CD14-positive monocyte (primary cell): ENCODE measurements at regions not wholly inside any gene's neighbourhood (a gene's known extent, or its start where the extent isn't known, plus 50 kb on each side); places are given as distances from the start of the nearest gene placed in this dataset.

ENCODE experiments used
- DNase-seq, 3 donors: peaks; one replicate each; pipeline ENCODE4 v3.0.0-alpha.2; 2011 to 2022
- H2AFZ ChIP-seq: 2 replicates; pipeline ENCODE4 v1.6.0; 2012; ENCODE audit warnings: mild to moderate bottlenecking, low read depth, low read length, inconsistent platforms; ENCODE audit not compliant: insufficient read depth, poor library complexity, severe bottlenecking
- H3K27ac ChIP-seq, 2 donors: 1 replicate in 1 of 2; 2 replicates in 1 of 2; pipeline ENCODE4 v1.5.1; 2012 to 2013; ENCODE audit warnings: low read length in 2 of 2, control low read depth in 1 of 2, inconsistent platforms in 1 of 2, low read depth in 1 of 2, mild to moderate bottlenecking in 1 of 2
- H3K27me3 ChIP-seq, 2 donors: one replicate each; pipeline versions ENCODE4 v1.6.0 to v1.6.1; 2011 to 2013; ENCODE audit warnings: low read length in 2 of 2; ENCODE audit not compliant: control insufficient read depth in 2 of 2, insufficient read depth in 2 of 2
- H3K36me3 ChIP-seq, 2 donors: replicated peaks in 1 of 2; 1 replicate in 1 of 2; 2 replicates in 1 of 2; pipeline versions ENCODE4 v1.5.1 to v1.6.1; 2012 to 2013; ENCODE audit warnings: low read length in 2 of 2, control low read depth in 1 of 2, inconsistent platforms in 1 of 2, mild to moderate bottlenecking in 1 of 2; ENCODE audit not compliant: insufficient read depth in 2 of 2, control insufficient read depth in 1 of 2
- H3K4me1 ChIP-seq, 2 donors: 1 replicate in 1 of 2; 2 replicates in 1 of 2; pipeline versions ENCODE4 v1.5.1 to v1.6.1; 2012 to 2013; ENCODE audit warnings: low read length in 2 of 2, control low read depth in 1 of 2, inconsistent platforms in 1 of 2, mild to moderate bottlenecking in 1 of 2, moderate library complexity in 1 of 2; ENCODE audit not compliant: insufficient read depth in 2 of 2, control insufficient read depth in 1 of 2
- H3K4me2 ChIP-seq: replicated peaks from 2 replicates; pipeline ENCODE3; 2012; ENCODE audit warnings: low read length, moderate library complexity, mild to moderate bottlenecking; ENCODE audit not compliant: poor library complexity, severe bottlenecking; ENCODE audit errors: extremely low read depth
- H3K4me3 ChIP-seq, 3 experiments: fragments of 200-600 bp in 1 of 3; sonication (generic) in 1 of 3; replicated peaks in 1 of 3; 1 replicate in 2 of 3; 2 replicates in 1 of 3; pipeline ENCODE4 v1.5.1; 2011 to 2013; ENCODE audit warnings: low read length in 3 of 3, mild to moderate bottlenecking in 3 of 3, control low read depth in 2 of 3, low read depth in 2 of 3, inconsistent platforms in 1 of 3, moderate library complexity in 1 of 3
- H3K79me2 ChIP-seq: 2 replicates; pipeline ENCODE4 v1.6.0; 2012; ENCODE audit warnings: mild to moderate bottlenecking, control low read depth, inconsistent platforms, low read length, moderate library complexity; ENCODE audit not compliant: insufficient read depth
- H3K9ac ChIP-seq: 2 replicates; pipeline ENCODE4 v1.6.0; 2017; ENCODE audit warnings: low read length, mild to moderate bottlenecking; ENCODE audit not compliant: insufficient read depth, poor library complexity, severe bottlenecking
- H3K9me3 ChIP-seq, 2 donors: replicated peaks in 1 of 2; 1 replicate in 1 of 2; 2 replicates in 1 of 2; pipeline versions ENCODE4 v1.5.1 to v1.6.1; 2012 to 2013; ENCODE audit warnings: low read length in 2 of 2, control low read depth in 1 of 2; ENCODE audit not compliant: control insufficient read depth in 1 of 2, insufficient read depth in 1 of 2
- H4K20me1 ChIP-seq: 2 replicates; pipeline ENCODE4 v1.6.0; 2012; ENCODE audit warnings: mild to moderate bottlenecking, low read length, control low read depth, moderate library complexity; ENCODE audit not compliant: insufficient read depth
- H3K27ac Mint-ChIP-seq, 7 donors: one replicate each; pipeline ENCODE4 v1.8.0; 2020; ENCODE audit warnings: mild to moderate bottlenecking in 7 of 7, mixed read lengths in 7 of 7, moderate library complexity in 6 of 7, inconsistent platforms in 2 of 7
- H3K27me3 Mint-ChIP-seq, 3 donors: one replicate each; pipeline ENCODE4 v1.8.0; 2021 to 2022; ENCODE audit warnings: low read depth in 3 of 3, mild to moderate bottlenecking in 3 of 3, mixed read lengths in 3 of 3, moderate library complexity in 3 of 3, inconsistent platforms in 1 of 3
- H3K36me3 Mint-ChIP-seq, 2 donors: one replicate each; pipeline ENCODE4 v1.8.0; 2020; ENCODE audit warnings: mixed read lengths in 2 of 2, inconsistent platforms in 1 of 2, mild to moderate bottlenecking in 1 of 2
- H3K4me1 Mint-ChIP-seq: one replicate; pipeline ENCODE4 v1.8.0; 2020; ENCODE audit warnings: mild to moderate bottlenecking, mixed read lengths
- H3K4me3 Mint-ChIP-seq, 2 donors: one replicate each; pipeline ENCODE4 v1.8.0; 2020; ENCODE audit warnings: mild to moderate bottlenecking in 2 of 2, mixed read lengths in 2 of 2, moderate library complexity in 1 of 2
- H3K9me3 Mint-ChIP-seq, 7 donors: one replicate each; pipeline ENCODE4 v1.8.0; 2020 to 2022; ENCODE audit warnings: mixed read lengths in 7 of 7, mild to moderate bottlenecking in 6 of 7, moderate library complexity in 6 of 7, inconsistent platforms in 2 of 7
- WGBS: methylation state at CpG from one replicate; pipeline ENCODE4 v1.1.5; 2013; ENCODE audit warnings: missing lambda C conversion rate; ENCODE audit not compliant: insufficient coverage; 5-methylcytosine and 5-hydroxymethylcytosine counted together
- intact Hi-C, 2 donors: fragments of 100-400 bp; cut with micrococcal nuclease; formaldehyde crosslinking; loops; one replicate each; pipeline versions ENCODE4 v1.15.0 to v1.15.1; 2023
- TF ChIP-seq, protein P1 (sequence below): fragments of 200-600 bp; IDR thresholded peaks from one replicate; pipeline ENCODE4 v1.8.0; 2022; ENCODE audit warnings: antibody characterized with exemption, mild to moderate bottlenecking

- H3K4me1 Mint-ChIP-seq = no peaks in the 10 kb centered on the region
- H3K79me2 ChIP-seq = no peaks in the 10 kb centered on the region
- no peaks in the 10 kb centered on the region for H3K4me1 ChIP-seq
- intact Hi-C loops = no loop called here
- H2AFZ ChIP-seq = no peak overlapping the region
- no peak overlapping the region for H3K4me2 ChIP-seq
- TF ChIP-seq, protein P1, sequence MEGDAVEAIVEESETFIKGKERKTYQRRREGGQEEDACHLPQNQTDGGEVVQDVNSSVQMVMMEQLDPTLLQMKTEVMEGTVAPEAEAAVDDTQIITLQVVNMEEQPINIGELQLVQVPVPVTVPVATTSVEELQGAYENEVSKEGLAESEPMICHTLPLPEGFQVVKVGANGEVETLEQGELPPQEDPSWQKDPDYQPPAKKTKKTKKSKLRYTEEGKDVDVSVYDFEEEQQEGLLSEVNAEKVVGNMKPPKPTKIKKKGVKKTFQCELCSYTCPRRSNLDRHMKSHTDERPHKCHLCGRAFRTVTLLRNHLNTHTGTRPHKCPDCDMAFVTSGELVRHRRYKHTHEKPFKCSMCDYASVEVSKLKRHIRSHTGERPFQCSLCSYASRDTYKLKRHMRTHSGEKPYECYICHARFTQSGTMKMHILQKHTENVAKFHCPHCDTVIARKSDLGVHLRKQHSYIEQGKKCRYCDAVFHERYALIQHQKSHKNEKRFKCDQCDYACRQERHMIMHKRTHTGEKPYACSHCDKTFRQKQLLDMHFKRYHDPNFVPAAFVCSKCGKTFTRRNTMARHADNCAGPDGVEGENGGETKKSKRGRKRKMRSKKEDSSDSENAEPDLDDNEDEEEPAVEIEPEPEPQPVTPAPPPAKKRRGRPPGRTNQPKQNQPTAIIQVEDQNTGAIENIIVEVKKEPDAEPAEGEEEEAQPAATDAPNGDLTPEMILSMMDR = no peak
- peaks cover 0 to 3% (median 0%) of the 10 kb centered on the region in 3 donors for H3K27me3 Mint-ChIP-seq
- no peak overlapping the region for H3K27ac ChIP-seq
- H3K36me3 Mint-ChIP-seq = no peaks in the 10 kb centered on the region
- H3K27ac Mint-ChIP-seq = no peak overlapping the region
- no peaks in the 10 kb centered on the region for H4K20me1 ChIP-seq
- peaks cover 19 to 22% of the 10 kb centered on the region in 2 donors for H3K9me3 ChIP-seq
- H3K27me3 ChIP-seq = no peaks in the 10 kb centered on the region
- no peaks in the 10 kb centered on the region for H3K36me3 ChIP-seq
- no peak overlapping the region for H3K9ac ChIP-seq
- 100% methylated on average over 1 of the region's 4 CpGs for WGBS
- peaks cover 10 to 29% (median 20%) of the 10 kb centered on the region in 7 donors for H3K9me3 Mint-ChIP-seq
- H3K4me3 ChIP-seq = no peak overlapping the region
- DNase-seq = no peak
- no peak overlapping the region for H3K4me3 Mint-ChIP-seq
Measured at GRCh38 chr2:16063251-16063850, 123.0 kb downstream of the MYCN start.

DNA sequence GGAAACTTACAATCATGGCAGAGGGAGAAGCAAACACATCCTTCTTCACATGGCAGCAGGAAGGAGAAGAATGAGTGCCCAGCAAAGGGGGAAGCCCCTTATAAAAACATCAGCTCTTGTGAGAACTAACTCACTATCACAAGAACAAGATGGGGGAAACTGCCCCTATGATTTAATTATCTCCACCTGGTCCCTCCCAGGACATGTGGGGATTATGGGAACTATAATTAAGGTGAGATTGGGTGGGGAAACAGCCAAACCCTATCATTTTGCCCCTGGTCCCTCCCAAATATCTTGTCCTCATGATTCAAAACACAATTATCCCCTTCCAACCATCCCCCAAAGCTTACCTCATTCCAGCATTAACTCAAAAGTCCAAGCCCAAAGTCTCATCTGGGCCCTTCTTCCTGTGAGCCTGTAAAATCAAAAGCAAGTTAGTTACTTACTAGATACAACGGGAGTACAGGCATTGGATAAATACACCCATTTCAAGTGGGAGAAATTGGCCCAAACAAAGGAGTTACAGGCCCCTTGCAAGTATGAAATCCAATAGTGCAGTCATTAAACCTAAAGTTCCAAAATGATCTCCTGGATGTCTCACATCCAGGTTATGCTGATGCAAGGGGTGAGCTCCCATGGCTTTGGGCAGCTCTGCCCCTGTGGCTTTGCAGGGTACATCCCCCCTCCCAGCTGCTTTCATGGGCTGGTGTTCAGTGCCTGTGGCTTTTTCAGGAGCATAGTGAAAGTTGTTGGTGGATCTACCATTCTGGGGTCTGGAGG lies 122.3 kb downstream of the MYCN start:
- Histone ChIP-seq H2AFZ (no peak overlapping the region), H3K4me3 (no peak overlapping the region), H3K27ac (no peak overlapping the region), H4K20me1 (no peaks in the 10 kb centered on the region), H3K9me3 (peaks cover 19 to 22% of the 10 kb centered on the region in 2 donors), H3K36me3 (no peaks in the 10 kb centered on the region), H3K4me2 (no peak overlapping the region), H3K4me1 (no peaks in the 10 kb centered on the region), H3K9ac (no peak overlapping the region), H3K79me2 (no peaks in the 10 kb centered on the region), H3K27me3 (no peaks in the 10 kb centered on the region)
- DNase-seq = no peak
- Mint-ChIP-seq H3K9me3 (peaks cover 10 to 29% (median 20%) of the 10 kb centered on the region in 7 donors), H3K4me3 (no peak overlapping the region), H3K36me3 (no peaks in the 10 kb centered on the region), H3K4me1 (no peaks in the 10 kb centered on the region), H3K27me3 (peaks cover 0 to 3% (median 0%) of the 10 kb centered on the region in 3 donors), H3K27ac (no peak overlapping the region)
- TF ChIP-seq, protein P1 = no peak
- no CpG with 5 or more reads among the region's 1 CpG for WGBS
- intact Hi-C loops = no loop called here
